ENCODE measurements at regions not wholly inside any gene's neighbourhood (a gene's known extent, or its start where the extent isn't known, plus 50 kb on each side); places are given as distances from the start of the nearest gene placed in this dataset.

DNA sequence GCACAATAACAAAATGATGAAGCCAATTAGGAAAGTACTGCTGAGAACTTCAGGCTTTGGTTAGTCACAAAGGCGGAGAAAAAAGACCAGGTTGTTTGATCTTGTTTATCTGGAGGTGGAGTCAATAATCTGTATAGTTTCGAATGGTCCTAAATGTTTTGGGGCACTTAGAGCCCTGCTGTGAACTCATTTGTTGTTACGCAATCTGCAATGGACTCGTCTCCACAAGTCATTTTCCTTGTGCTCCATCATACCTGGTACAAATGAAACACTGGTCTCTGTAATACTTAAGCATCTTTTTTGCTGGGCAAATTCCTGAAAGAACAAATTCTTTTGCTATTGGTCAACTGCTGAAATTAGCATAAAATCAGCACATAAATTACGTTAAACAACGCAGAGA lies 430.5 kb downstream of the GATA3 start:
- DNase-seq (ENCODE audit: low read depth), result no peak

DNA sequence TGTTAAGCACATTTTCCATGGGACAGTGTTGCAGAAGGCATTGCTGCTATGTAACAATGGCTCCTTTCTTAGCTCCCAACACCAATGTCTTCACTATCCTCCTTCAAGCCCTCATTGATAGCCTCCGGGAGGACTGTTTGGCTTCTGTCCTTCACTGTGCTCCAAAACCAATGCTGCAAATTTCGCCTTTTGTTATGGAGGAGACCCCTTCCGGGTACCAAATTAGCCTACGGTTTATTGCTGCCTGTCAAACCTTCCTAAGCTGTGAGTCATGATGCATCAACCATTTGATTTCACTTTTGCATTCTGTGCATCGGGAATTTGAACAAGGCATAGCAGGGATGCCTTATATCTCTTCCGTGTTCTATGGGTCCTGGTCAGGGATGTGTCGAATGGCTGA lies 432.9 kb downstream of the GATA3 start:
- no peak for DNase-seq (ENCODE audit: low read depth)

DNA sequence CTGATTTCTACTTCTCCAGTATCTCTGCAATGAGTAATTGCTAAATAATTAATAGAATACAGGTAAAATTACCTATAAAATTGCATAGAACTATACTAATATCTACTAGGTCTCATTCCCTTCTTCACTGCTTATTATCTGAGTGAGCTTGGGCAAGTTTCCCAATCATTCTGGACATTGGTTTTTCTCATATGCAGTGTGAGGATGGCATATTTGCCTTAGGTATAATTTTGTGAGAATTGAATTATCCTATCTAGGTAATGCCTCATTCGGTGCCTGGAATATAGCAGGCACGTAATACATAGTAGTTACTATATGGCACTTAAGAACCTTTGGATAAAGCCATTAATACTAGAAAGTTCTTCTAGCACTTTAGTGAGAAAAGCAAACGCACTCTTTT lies 434.7 kb downstream of the GATA3 start:
- no peak for DNase-seq (ENCODE audit: low read depth)

DNA sequence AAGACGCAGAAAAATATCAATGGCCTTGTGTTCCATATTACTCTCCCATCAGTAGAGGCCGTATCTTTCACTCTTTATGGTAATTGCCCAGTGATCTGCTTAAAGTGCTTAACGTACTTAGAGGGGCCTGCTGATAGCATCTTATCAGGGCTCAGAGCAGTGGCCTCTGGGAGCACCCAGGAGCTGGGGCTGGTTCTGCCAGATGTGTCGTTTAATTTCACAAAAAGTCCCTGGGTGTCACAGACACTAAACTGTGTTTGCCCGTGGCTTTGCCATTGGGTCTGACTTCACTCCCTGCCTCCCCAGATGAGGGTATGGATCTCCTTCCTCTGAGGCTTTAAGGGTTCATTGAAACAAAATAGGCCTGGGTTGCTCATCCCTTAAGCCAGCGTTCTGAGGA lies 435.3 kb downstream of the GATA3 start:
- DNase-seq (ENCODE audit: low read depth), result no peak

DNA sequence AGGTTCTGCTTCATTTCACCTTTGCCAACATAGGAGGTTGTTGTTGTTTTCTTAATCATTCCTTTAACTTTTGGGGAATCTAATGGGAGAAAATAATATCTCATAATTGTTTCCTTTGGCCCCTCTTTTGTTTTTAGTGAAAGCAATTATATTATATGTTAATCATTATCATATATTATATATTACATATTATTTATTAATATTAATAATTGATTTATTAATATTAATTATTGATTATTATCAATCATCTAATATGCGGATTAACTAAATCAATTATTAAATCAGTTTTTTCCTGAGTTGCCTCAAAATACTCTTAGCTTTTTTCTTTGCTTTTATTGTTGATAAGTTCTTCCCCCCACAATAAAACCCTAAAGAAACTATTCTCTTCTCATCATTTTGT lies 443.8 kb downstream of the GATA3 start:
- no peak for DNase-seq (ENCODE audit: low read depth)

DNA sequence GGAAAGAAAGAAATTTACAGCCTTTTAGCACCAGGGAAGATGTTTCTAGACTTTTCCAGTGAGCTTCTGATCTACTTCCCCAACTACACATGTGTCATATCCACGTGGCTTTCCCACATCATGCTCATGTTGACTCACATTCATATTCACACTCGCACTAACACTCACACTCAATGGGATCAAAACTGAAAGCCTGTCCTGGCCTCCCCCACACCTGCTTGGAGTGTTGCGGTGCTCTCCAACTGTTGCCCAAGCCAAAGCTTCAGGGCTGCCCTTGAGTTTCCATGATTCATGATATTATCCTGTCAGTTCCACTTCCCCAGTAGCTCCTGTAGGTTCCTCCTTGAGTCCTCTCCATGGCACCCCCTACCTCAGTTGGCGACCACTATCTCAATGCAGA lies 444.4 kb downstream of the GATA3 start:
- no peak for DNase-seq (ENCODE audit: low read depth)

DNA sequence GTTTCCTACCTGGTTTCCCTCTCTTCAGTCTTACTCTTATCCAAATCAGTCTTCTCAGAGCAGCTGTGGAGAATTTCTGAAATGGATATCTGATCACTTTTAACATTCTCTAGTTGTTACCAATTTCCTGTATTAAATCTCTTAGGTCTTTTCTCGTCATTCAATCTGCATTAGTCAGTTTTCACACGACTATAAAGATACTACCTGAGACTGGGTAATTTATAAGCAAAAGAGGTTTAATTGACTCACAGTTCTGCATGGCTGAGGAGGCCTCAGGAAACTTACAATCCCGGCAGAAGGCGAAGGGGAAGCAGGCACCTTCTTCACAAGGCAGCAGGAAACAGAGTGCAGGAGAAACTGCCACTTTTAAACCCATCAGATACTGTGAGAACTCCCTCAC lies 444.8 kb downstream of the GATA3 start:
- DNase-seq (ENCODE audit: low read depth), result no peak

DNA sequence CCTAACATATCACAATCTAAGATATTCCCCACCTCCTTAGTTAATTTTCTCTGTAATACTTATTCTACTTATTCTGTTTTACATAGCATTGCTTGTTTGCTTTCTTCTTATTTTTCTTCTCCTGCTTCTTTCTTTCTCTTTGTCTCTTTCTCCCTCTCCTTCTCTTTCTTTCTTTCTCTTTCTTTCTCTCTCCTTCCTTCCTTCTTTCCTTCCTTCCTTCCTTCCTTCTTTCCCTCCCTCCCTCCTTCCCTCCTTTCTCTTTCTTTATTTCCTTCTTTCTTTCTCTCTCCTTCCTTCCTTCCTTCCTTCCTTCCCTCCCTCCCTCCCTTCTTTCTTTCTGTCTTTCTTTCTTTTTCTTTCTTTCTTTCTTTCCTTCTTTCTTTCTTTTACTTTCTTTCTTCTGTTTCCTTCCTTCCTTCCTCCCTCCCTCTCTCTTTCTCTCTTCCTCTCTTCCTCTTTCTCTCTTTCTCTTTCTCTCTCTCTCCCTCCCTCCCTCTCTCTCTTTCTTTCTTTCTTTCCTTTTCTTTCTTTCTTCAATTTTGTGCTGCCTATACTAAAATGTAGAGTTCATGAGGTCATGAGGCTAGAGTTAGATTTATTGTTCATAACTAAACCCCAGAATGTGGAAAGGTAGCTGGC lies 445.4 kb downstream of the GATA3 start:
- DNase-seq (ENCODE audit: low read depth), result no peak

DNA sequence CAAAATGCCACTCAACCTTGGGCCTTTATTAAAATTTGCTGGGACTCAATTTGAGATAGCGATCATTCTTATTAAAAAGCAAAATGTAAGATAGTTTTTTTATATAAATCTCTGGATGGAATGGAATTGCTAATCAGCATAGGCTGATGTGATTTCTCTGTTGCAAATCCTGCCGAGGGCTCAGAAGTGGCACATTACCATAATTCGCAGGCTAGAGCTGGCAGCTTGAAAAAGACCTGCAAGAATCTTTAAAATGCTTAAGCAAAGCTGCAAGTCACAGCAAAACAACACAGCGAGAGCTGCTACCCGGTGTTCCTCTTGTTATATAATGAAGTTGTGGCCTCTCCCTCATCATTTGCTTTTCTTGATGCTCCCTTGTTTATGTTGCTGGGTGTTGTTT lies 448.1 kb downstream of the GATA3 start:
- DNase-seq (ENCODE audit: low read depth), result no peak

DNA sequence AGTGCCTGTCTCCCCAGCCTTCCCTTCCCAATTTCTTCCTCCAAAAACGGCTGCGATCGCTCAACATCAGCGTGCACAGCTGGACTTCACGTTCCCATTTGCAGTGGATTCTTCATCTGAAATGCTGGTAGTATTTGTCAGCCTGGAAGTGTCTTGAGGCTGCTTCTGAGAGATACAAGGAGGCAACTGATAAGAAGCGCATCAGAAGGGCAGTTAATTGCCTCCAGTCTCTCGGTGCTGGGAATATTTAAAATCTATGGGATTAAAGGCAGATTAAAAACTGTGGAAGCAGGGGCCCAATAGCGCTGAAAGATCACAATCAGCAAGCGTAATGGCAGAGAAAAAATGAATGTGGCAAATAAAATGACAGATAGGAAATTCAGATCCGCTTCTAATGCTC lies 450.0 kb downstream of the GATA3 start:
- no peak for DNase-seq (ENCODE audit: low read depth)

DNA sequence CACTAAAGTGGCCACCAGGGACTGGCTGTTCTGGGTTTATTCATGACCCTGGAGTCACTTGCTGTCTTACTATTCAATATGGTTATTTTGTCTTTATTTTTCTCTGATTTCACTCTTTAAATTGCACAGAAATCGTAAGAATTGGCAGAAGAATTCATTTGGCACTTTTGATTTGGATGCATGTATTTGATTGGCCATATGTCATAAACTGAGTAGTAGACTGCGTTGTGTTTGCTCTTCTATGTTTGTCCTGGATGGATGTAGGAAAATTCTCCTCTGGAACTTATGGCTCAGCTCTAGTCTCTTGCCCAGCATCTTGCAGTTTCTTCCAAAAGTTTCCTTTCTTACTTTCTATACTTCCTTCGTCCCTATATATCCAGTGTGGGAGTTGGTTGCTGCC lies 452.7 kb downstream of the GATA3 start:
- DNase-seq (ENCODE audit: low read depth), result no peak

DNA sequence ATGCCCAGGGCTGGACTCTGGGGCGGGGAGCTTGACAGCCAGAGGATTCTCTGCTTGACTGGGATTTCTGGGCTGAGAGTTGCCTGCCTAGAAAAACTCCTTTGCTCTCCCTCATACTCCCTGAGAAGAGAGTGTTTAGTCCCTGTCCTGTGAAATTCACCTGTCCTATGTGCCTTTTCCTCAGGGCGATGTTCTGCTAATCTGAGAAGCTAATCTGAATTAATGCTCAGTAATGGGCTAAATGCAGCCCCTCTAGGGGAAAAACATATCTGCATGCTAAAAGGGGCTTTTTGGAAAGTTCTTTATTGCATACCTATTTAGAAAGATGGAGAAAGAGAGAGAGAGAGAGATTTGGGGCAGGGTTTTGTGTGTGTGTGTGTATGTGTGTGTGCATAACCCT lies 454.4 kb downstream of the GATA3 start:
- no peak for DNase-seq (ENCODE audit: low read depth)

DNA sequence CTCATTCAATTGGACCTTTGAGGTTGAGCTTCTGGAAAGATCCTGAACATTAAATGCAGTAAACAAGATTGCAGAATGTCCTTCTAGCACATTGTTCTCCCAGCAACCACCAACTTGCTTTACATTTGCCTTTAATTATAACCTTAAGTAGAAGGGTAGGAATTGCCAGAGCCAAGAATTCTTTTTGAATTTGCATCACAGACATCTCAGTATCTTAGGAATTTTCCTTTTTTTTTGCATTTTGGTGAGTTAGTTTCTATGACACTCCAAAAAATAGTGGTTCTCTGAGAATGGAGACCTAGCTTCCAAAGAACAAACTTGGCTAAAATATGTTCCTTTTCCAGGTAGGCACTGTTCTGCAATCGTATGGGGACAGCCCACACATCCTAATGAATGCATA lies 456.0 kb downstream of the GATA3 start:
- no peak for DNase-seq (ENCODE audit: low read depth)

DNA sequence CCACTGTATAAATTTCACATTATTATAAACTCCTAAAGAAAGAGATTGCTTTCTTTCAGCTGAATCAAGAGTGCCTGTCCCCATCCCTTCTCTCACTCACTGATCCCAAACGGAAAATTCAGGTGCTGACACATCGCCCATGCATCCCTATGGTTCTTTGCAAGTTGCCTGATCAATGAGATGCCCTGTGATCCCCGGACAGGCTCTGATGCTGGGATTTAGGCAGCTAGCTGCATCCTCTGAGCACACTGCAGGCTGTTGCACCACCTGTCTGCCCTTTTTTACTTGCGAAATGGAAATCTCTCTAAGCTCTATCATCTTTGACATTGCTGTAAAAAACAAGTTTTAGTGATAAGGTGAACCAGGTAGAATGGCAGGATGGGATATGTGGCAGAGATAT lies 456.5 kb downstream of the GATA3 start:
- no peak for DNase-seq (ENCODE audit: low read depth)

DNA sequence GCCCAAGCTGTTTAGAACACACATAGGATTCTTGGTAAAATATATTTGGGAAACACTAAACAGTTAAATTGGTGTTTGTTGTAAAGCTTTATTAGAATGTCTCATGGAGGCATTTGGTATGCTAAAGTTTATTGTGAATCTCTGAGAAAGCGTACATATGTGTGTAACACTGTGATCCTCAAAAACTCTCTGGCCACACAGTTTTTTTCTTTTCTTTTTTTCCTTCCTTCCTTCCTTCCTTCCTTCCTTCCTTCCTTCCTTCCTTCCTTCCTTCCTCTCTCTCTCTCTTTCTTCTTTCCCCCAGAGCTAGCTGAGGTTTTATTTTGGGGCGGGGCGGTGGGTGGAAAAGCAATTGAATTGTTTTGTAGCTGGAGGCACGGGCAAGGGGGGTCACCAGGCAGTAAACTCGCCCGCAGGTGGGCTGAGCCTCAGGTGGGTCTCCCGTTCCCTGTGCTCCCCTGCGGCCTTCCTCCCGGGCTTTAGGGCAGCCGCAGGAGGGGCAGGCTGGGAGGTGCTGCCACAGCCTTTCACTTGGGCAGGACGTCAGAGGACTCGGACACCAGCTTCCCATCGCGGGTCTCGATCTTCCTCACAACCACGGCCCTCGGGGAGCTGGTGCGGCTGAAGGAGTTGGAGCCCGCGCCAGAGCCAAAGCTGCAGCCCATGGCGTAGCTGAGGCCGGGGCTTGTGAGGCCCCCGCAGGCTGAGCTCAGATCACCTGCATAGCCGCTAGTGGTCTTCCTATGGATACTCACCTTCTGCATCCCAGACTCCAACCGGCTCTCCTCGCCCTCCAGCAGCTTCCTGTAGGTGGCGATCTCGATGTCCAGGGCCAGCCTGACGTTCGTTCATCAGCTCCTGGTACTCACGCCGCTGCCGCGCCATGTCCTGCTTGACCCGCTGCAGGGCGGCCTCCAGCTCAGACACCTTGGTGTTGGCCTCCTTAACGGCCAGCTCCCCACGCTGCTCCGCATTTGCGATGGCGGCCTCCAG lies 459.0 kb downstream of the GATA3 start:
- DNase-seq (ENCODE audit: low read depth), result no peak

DNA sequence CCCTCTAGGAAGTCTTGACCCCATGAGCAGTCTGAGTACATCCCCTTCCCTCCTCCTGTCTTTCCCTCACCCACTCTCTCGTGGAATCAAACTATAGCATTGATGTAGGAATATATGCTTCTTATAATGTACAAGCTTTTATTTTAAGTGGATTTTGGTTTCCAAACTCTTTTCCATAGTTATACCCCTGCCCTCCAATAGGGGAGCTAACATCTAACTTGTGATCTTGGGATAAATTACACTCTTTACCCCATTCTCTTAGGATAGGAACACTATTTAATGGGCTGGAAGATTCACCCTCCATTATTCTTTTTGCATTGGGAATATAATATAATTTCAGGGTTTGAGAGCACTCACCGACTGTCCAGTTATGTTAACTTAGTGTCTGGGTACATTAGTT lies 465.9 kb downstream of the GATA3 start:
- no peak for DNase-seq (ENCODE audit: low read depth)

DNA sequence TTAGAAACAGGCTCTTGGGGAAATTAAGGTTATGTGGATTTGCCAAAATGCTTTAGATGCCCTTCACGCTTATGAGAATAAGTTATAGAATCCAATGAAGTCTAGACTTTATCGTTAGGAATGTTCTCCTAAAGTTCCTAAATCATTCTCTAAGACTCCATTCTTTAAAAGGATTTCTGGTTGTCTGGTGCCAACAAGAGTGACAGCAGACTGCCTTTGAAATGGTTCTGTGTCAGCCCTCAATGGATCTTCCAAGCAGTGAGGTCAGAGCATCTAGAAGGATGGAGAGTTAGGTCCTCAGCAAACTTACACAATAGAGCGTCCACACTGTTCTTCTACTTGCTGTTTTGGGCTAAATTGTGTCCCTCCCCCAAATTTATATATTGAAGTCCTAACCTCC lies 473.3 kb downstream of the GATA3 start:
- DNase-seq (ENCODE audit: low read depth), result no peak

DNA sequence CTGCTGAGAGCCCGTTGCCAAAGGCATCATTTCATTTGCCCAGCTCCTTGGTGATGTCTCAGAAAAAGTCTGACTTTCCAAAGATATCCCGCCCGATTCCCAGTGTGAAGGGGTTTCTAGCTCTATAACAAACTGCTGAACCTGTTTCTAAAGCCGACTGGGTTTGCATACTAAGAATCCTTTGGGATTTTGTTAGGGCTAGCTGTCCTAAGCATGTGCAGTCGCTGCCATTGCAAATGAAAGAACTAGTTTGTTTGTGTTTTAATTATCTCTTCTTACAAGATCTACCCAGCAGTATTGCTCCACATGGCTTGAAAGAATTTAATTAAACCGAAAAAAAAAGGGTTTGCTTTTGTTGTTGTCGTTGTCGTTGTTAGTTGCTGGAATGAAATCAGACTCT lies 476.6 kb downstream of the GATA3 start:
- no peak for DNase-seq (ENCODE audit: low read depth)

DNA sequence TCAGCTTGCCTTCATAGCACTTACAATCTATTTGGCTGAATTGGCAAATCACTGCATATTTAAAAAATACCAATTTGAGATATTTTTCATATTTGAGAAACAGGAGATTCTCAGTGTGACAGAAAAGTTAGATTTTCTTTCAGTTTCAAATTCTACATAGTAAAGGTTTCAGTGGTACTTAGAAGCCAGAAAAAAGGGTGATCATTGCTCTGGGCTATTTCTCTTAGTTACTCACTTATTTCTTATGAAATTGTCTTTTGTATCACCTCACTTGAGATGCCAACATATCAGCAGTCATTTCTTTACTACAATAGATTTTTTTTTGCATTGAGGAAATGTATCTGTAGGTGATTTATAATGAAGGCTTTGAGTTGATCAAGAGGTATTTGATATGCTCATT lies 478.2 kb downstream of the GATA3 start:
- no peak for DNase-seq (ENCODE audit: low read depth)

DNA sequence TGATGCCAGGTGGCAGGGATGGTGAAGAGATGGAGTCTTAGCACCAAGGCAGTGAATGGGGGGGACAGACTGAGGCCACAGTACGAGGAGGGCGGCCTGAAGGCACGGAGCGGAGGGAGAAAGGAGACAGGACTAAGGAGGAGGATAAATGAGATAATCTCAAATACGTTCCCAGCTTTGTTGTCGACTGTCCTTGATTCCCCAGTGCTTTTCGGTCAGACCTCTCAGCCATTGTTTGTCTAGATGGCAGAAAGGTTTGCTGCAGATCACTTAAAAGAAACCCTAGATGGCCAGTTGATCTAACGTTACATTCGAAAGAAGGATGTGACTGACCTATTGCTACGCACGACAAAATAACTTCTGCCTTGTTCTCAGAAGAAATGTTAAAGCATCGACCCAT lies 479.0 kb downstream of the GATA3 start:
- no peak for DNase-seq (ENCODE audit: low read depth)

DNA sequence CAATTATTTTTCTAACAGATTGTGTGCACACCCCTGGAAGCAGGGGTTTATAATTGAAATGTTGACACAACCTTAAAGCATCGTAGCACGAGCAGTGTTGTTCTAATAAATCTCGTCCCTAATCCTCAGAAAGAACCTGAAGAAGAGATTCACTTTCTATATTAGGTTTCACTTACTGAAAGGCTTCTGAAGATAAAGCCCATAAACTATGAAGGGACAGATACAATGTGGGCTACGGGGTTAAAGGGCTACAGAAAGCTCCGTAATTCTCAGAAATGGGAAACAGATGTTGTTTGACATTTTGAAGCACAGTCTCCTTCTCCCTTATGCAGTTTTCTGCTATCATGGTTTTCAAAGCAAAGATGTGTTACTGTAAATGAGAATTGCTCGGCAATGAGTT lies 479.6 kb downstream of the GATA3 start:
- no peak for DNase-seq (ENCODE audit: low read depth)

DNA sequence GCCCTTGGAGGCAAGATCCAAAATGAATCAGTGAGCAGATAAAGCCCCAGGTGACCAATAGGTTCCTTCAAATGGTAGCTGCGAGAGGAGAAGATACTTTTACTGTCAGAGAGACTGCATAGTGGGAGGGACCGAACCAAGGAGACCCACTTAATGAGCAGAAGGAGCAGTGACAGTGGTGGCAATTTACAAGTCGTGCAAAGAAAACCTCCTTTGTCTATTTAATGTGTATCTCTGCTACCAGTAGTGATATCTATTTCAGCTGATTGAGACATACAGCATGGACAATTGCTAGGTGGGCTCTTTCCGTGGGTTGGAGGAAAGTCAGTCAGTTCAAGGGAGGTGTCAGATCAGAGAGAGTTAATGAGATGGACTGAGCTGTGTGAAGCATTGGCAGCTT lies 480.4 kb downstream of the GATA3 start:
- no peak for DNase-seq (ENCODE audit: low read depth)

DNA sequence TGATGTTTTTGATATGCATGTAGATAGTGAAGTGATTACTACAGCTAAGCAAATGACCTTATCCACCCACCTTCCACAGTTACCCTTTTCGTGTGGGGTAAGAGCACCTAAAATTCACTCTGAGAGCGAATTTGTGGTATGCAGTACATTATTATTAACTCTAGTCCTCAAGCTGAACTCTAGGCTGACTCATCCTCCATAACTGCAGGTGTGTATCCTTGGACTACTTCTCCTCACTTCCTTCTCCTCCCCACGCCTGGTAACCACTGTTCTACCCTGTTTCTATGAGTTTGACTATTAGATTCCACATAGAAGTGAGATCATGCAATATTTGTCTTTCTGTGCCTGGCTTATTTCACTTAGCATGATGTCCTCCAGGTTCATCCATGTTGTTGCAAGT lies 484.6 kb downstream of the GATA3 start:
- no peak for DNase-seq (ENCODE audit: low read depth)

Measured in activated gamma-delta T cell treated with anti-CD3 and anti-CD28 coated beads, Interleukin-2, amount 50 U/mL, for 16 hours (primary cell).